ENCODE measurements at regions not wholly inside any gene's neighbourhood (a gene's known extent, or its start where the extent isn't known, plus 50 kb on each side); places are given as distances from the start of the nearest gene placed in this dataset.

DNA sequence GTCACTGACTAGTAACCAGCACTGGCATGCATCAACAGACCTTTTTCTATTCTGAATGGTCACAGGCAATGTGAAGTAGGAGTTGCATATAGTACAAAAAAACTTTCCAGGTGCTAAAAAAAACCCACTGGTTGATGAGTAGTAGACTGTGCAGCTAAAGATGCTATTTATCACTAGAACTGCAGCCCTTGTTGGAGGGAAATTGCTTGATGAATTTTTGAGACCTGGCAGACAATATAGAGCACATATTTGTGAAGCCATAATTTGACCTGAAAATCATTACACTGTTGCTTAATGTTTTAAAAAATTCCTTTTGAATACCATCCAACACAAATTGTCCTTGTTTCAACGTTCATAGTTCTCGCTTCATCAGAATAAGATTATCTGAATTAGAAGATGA is 441.0 kb downstream of the KLF12 start:
- DNase-seq (ENCODE audit: low read depth) (no peak), FAIRE-seq (no peak)
- TF ChIP-seq, protein P1, sequence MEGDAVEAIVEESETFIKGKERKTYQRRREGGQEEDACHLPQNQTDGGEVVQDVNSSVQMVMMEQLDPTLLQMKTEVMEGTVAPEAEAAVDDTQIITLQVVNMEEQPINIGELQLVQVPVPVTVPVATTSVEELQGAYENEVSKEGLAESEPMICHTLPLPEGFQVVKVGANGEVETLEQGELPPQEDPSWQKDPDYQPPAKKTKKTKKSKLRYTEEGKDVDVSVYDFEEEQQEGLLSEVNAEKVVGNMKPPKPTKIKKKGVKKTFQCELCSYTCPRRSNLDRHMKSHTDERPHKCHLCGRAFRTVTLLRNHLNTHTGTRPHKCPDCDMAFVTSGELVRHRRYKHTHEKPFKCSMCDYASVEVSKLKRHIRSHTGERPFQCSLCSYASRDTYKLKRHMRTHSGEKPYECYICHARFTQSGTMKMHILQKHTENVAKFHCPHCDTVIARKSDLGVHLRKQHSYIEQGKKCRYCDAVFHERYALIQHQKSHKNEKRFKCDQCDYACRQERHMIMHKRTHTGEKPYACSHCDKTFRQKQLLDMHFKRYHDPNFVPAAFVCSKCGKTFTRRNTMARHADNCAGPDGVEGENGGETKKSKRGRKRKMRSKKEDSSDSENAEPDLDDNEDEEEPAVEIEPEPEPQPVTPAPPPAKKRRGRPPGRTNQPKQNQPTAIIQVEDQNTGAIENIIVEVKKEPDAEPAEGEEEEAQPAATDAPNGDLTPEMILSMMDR (IDR thresholded peaks at IDR 0.05; ENCODE audit: insufficient read depth, low read length, severe bottlenecking) = no peak
- H3K27me3 ChIP-seq (ENCODE audit: control insufficient read depth, insufficient read depth, low read length) = no peaks in the 10 kb centered on the region
- no peak overlapping the region for H3K4me3 ChIP-seq (ENCODE audit: low read depth, low read length)
- H3K36me3 ChIP-seq (ENCODE audit: control insufficient read depth, insufficient read depth, low read length) = peaks cover 4% of the 10 kb centered on the region

GRCh38 chr13:73691891-73692290 is 442.3 kb downstream of the KLF12 start:
- FAIRE-seq = no peak
- TF ChIP-seq, protein P1 (IDR thresholded peaks at IDR 0.05; ENCODE audit: insufficient read depth, low read length, severe bottlenecking) = no peak
- no peak for DNase-seq (ENCODE audit: low read depth)
- H3K4me3 ChIP-seq (ENCODE audit: low read depth, low read length) = no peak overlapping the region
- no peaks in the 10 kb centered on the region for H3K27me3 ChIP-seq (ENCODE audit: control insufficient read depth, insufficient read depth, low read length)
- H3K36me3 ChIP-seq (ENCODE audit: control insufficient read depth, insufficient read depth, low read length) = peaks cover 4% of the 10 kb centered on the region

DNA sequence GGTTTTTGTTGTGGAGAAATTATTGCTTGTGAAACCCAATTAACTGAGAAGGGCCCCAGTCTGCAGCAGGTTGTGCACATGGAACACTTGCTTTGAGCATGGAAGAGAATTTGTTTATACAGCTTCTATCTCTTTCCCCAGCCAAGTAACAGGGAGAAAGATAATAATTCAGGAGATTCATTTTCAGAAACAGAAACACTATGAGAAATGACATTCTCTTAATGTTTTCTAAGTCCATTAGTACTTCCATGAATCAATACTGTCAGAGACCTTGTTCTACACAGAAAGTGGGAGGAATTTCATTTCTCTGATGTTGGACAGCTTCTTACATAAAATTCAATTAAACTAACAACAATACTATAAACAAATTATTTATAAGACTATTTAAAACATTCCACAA is 446.3 kb downstream of the KLF12 start:
- TF ChIP-seq, protein P1 (IDR thresholded peaks at IDR 0.05; ENCODE audit: insufficient read depth, low read length, severe bottlenecking) = no peak
- no peak overlapping the region for H3K4me3 ChIP-seq (ENCODE audit: low read depth, low read length)
- no peaks in the 10 kb centered on the region for H3K27me3 ChIP-seq (ENCODE audit: control insufficient read depth, insufficient read depth, low read length)
- H3K36me3 ChIP-seq (ENCODE audit: control insufficient read depth, insufficient read depth, low read length) = no peaks in the 10 kb centered on the region
- DNase-seq (ENCODE audit: low read depth) (no peak), FAIRE-seq (no peak)

GRCh38 chr13:73687087-73687486 is 447.1 kb downstream of the KLF12 start:
- TF ChIP-seq, protein P1 (IDR thresholded peaks at IDR 0.05; ENCODE audit: insufficient read depth, low read length, severe bottlenecking) = no peak
- no peaks in the 10 kb centered on the region for H3K27me3 ChIP-seq (ENCODE audit: control insufficient read depth, insufficient read depth, low read length)
- DNase-seq (ENCODE audit: low read depth) (no peak), FAIRE-seq (no peak)
- no peak overlapping the region for H3K4me3 ChIP-seq (ENCODE audit: low read depth, low read length)
- no peaks in the 10 kb centered on the region for H3K36me3 ChIP-seq (ENCODE audit: control insufficient read depth, insufficient read depth, low read length)

GRCh38 chr13:73684750-73685149 is 449.5 kb downstream of the KLF12 start:
- H3K4me3 ChIP-seq (ENCODE audit: low read depth, low read length) = no peak overlapping the region
- DNase-seq (ENCODE audit: low read depth) = no peak
- H3K27me3 ChIP-seq (ENCODE audit: control insufficient read depth, insufficient read depth, low read length) = no peaks in the 10 kb centered on the region
- no peaks in the 10 kb centered on the region for H3K36me3 ChIP-seq (ENCODE audit: control insufficient read depth, insufficient read depth, low read length)
- TF ChIP-seq, protein P1 (IDR thresholded peaks at IDR 0.05; ENCODE audit: insufficient read depth, low read length, severe bottlenecking) = no peak
- no peak for FAIRE-seq

GRCh38 chr13:73684286-73684685 is 449.9 kb downstream of the KLF12 start:
- H3K27me3 ChIP-seq (ENCODE audit: control insufficient read depth, insufficient read depth, low read length) = no peaks in the 10 kb centered on the region
- no peak for FAIRE-seq

More at GRCh38 chr13:73684286-73684685, 449.9 kb downstream of the KLF12 start:
- Histone ChIP-seq H3K36me3 (ENCODE audit: control insufficient read depth, insufficient read depth, low read length) (no peaks in the 10 kb centered on the region), H3K4me3 (ENCODE audit: low read depth, low read length) (no peak overlapping the region)
- TF ChIP-seq, protein P1 (IDR thresholded peaks at IDR 0.05; ENCODE audit: insufficient read depth, low read length, severe bottlenecking) = no peak
- DNase-seq (ENCODE audit: low read depth) = peak; percentile 26
